ENCODE measurements at regions not wholly inside any gene's neighbourhood (a gene's known extent, or its start where the extent isn't known, plus 50 kb on each side); places are given as distances from the start of the nearest gene placed in this dataset.

GRCh38 chr9:29826421-29826820 is 2253.1 kb upstream of the C9orf72 start:
- H3K56ac ChIP-seq (ENCODE audit: extremely low read depth, insufficient read depth, low read length), result no peak overlapping the region
- H2BK120ac ChIP-seq (ENCODE audit: low read depth, low read length), result no peak overlapping the region
- intact Hi-C loops (cut with micrococcal nuclease) (no loop called here), dilution Hi-C loops (cut with HindIII; ENCODE audit: low sequenced_read_pairs, unreplicated experiment) (no loop called here), in situ Hi-C loops (cut with MboI; ENCODE audit: low sequenced_read_pairs) (no loop called here)
- ATAC-seq (ENCODE audit: low read depth) (no peak), DNase-seq (no peak)
- no peaks in the 10 kb centered on the region; the same call in 1 of the 2 replicates for H3K9me3 ChIP-seq (ENCODE audit: control insufficient read depth, insufficient read depth, low read length)
- no peak overlapping the region for H3K9ac ChIP-seq (ENCODE audit: low read depth, low read length)
- H3K4me2 ChIP-seq (ENCODE audit: low read depth, low read length), result no peak overlapping the region
- no peak overlapping the region for H2AK5ac ChIP-seq (ENCODE audit: low read depth, low read length)
- no peak overlapping the region for H2AFZ ChIP-seq (replicated peaks; ENCODE audit: low read length, poor library complexity)
- H3K9me1 ChIP-seq (ENCODE audit: insufficient read depth, low read length), result no peaks in the 10 kb centered on the region
- no peak overlapping the region for H3K23ac ChIP-seq (ENCODE audit: low read depth, low read length)
- no peaks in the 10 kb centered on the region for H3K27me3 ChIP-seq (ENCODE audit: control insufficient read depth, insufficient read depth, low read length)
- H2BK5ac ChIP-seq (ENCODE audit: low read depth, low read length, poor library complexity, severe bottlenecking), result no peak overlapping the region
- H3K79me1 ChIP-seq (ENCODE audit: low read depth in 1 of 2, low read length in 2 of 2), result no peaks in the 10 kb centered on the region
- no peak overlapping the region for H3K14ac ChIP-seq (replicated peaks; ENCODE audit: low read depth, low read length)
- H3K36me3 ChIP-seq (ENCODE audit: control insufficient read depth, insufficient read depth, low read length), result no peaks in the 10 kb centered on the region
- H2BK15ac ChIP-seq (ENCODE audit: low read depth, low read length), result no peak overlapping the region
- BruUV-seq (replicated peaks), result no TSS peak
- ChIA-PET CTCF (no interaction called here), POLR2A (ENCODE audit: unreplicated experiment) (no interaction called here)
- H4K5ac ChIP-seq (ENCODE audit: low read depth, low read length), result no peak overlapping the region
- no peaks in the 10 kb centered on the region for H4K20me1 ChIP-seq (ENCODE audit: insufficient read depth, low read length)
- TF ChIP-seq, protein P1, sequence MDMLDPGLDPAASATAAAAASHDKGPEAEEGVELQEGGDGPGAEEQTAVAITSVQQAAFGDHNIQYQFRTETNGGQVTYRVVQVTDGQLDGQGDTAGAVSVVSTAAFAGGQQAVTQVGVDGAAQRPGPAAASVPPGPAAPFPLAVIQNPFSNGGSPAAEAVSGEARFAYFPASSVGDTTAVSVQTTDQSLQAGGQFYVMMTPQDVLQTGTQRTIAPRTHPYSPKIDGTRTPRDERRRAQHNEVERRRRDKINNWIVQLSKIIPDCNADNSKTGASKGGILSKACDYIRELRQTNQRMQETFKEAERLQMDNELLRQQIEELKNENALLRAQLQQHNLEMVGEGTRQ (IDR thresholded peaks at IDR 0.05; ENCODE audit: low read depth, low read length), result no peak
- TF ChIP-seq, protein P2, sequence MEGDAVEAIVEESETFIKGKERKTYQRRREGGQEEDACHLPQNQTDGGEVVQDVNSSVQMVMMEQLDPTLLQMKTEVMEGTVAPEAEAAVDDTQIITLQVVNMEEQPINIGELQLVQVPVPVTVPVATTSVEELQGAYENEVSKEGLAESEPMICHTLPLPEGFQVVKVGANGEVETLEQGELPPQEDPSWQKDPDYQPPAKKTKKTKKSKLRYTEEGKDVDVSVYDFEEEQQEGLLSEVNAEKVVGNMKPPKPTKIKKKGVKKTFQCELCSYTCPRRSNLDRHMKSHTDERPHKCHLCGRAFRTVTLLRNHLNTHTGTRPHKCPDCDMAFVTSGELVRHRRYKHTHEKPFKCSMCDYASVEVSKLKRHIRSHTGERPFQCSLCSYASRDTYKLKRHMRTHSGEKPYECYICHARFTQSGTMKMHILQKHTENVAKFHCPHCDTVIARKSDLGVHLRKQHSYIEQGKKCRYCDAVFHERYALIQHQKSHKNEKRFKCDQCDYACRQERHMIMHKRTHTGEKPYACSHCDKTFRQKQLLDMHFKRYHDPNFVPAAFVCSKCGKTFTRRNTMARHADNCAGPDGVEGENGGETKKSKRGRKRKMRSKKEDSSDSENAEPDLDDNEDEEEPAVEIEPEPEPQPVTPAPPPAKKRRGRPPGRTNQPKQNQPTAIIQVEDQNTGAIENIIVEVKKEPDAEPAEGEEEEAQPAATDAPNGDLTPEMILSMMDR (conservative IDR thresholded peaks at IDR 0.05; ENCODE audit: low read depth, low read length), result no peak
- TF ChIP-seq POLR2A (IDR thresholded peaks at IDR 0.05; ENCODE audit: low read depth, low read length) (no peak), SMC3 (IDR thresholded peaks at IDR 0.05; ENCODE audit: low read depth, low read length) (no peak), MXI1 (IDR thresholded peaks at IDR 0.05; ENCODE audit: borderline replicate concordance, low read depth, low read length) (no peak), FOS (IDR thresholded peaks at IDR 0.05; ENCODE audit: low read depth, low read length) (no peak), MAFK (IDR thresholded peaks at IDR 0.05; ENCODE audit: low read depth, low read length) (no peak), RCOR1 (IDR thresholded peaks at IDR 0.05; ENCODE audit: insufficient replicate concordance, low read length) (no peak), BHLHE40 (IDR thresholded peaks at IDR 0.05; ENCODE audit: low read depth, low read length) (no peak), CEBPB (IDR thresholded peaks at IDR 0.05; ENCODE audit: low read depth, low read length) (no peak), CHD1 (IDR thresholded peaks at IDR 0.05; ENCODE audit: low read depth, low read length) (no peak), RAD21 (IDR thresholded peaks at IDR 0.05; ENCODE audit: low read length) (no peak), MAZ (IDR thresholded peaks at IDR 0.05; ENCODE audit: borderline replicate concordance, low read depth, low read length) (no peak), NFE2L2 (IDR thresholded peaks at IDR 0.05; ENCODE audit: low read depth, low read length) (no peak)
- no peak overlapping the region for H4K8ac ChIP-seq (ENCODE audit: low read depth in 2 of 2, low read length in 2 of 2)
- WGBS, 2 experiments (ENCODE audit: extremely low coverage in 2 of 2, insufficient read length in 1 of 2), result no CpG with 5 or more reads among the region's 23 CpGs
- no peak overlapping the region for H2AK9ac ChIP-seq (replicated peaks; ENCODE audit: low read depth, low read length, poor library complexity)
- H3K4me3 ChIP-seq (ENCODE audit: insufficient read depth, low read depth, low read length), result no peak overlapping the region
- no peak overlapping the region for H4K91ac ChIP-seq (ENCODE audit: insufficient read depth, low read depth, low read length)
- H3K27ac ChIP-seq (ENCODE audit: insufficient read depth, low read length), result no peak overlapping the region
- no peak overlapping the region for H3K18ac ChIP-seq (ENCODE audit: low read depth, low read length)
- H2BK20ac ChIP-seq (ENCODE audit: low read depth, low read length), result no peak overlapping the region
- H3K4me1 ChIP-seq (ENCODE audit: control insufficient read depth, insufficient read depth, low read length), result no peaks in the 10 kb centered on the region
- no peak overlapping the region for H3K4ac ChIP-seq (ENCODE audit: low read depth, low read length)
